Lung (tissue), 11 donors: ENCODE measurements at regions not wholly inside any gene's neighbourhood (a gene's known extent, or its start where the extent isn't known, plus 50 kb on each side); places are given as distances from the start of the nearest gene placed in this dataset.
"Not testable (repeated sequence)": the region's sequence is repeated elsewhere in the genome, so short reads cannot be mapped to it uniquely, and the experiment has no call there.

ENCODE experiments used
- ATAC-seq: fragments of 200-7000 bp; cut with Tn5 transposase; one replicate; pipeline ENCODE4 v1.9.1; 2020; ENCODE audit warnings: moderate number of reproducible peaks; ENCODE audit not compliant: insufficient read depth, low FRiP score
- DNase-seq, 3 donors: peaks; one replicate each; pipeline ENCODE4 v3.0.0-alpha.2; 2013 to 2017
- H3K27ac ChIP-seq, 2 donors: one replicate each; pipeline ENCODE4 v1.5.1; 2013; ENCODE audit warnings: mild to moderate bottlenecking in 2 of 2, moderate library complexity in 2 of 2, control low read depth in 1 of 2, inconsistent platforms in 1 of 2, low read depth in 1 of 2, low read length in 1 of 2
- H3K27me3 ChIP-seq, 3 donors: one replicate each; pipeline ENCODE4 v1.5.1; 2013; ENCODE audit warnings: low read length in 2 of 3; ENCODE audit not compliant: control insufficient read depth in 3 of 3, insufficient read depth in 3 of 3
- H3K36me3 ChIP-seq, 4 donors: one replicate each; pipeline ENCODE4 v1.5.1; 2013; ENCODE audit warnings: low read length in 4 of 4, mild to moderate bottlenecking in 1 of 4, moderate library complexity in 1 of 4; ENCODE audit not compliant: control insufficient read depth in 4 of 4, insufficient read depth in 4 of 4
- H3K4me1 ChIP-seq, 5 donors: one replicate each; pipeline ENCODE4 v1.5.1; 2013; ENCODE audit warnings: low read length in 5 of 5, mild to moderate bottlenecking in 2 of 5, moderate library complexity in 1 of 5; ENCODE audit not compliant: control insufficient read depth in 5 of 5, insufficient read depth in 5 of 5
- H3K4me3 ChIP-seq: one replicate; pipeline ENCODE4 v1.5.1; 2013; ENCODE audit warnings: mild to moderate bottlenecking, control low read depth, moderate library complexity
- H3K9ac ChIP-seq, 2 donors: one replicate each; pipeline ENCODE4 v1.5.1; 2013; ENCODE audit warnings: low read length in 2 of 2, control low read depth in 1 of 2; ENCODE audit not compliant: insufficient read depth in 1 of 2
- H3K9me3 ChIP-seq, 4 donors: one replicate each; pipeline ENCODE4 v1.5.1; 2013; ENCODE audit warnings: low read length in 3 of 4, mild to moderate bottlenecking in 1 of 4, moderate library complexity in 1 of 4; ENCODE audit not compliant: control insufficient read depth in 4 of 4, insufficient read depth in 3 of 4
- CTCF ChIP-seq: IDR thresholded peaks from 2 replicates; pipeline ENCODE4 v1.5.1; 2012; ENCODE audit warnings: mild to moderate bottlenecking; ENCODE audit errors: control extremely low read depth, extremely low read depth
- WGBS, 2 donors: extraction: QIAGEN DNeasy Blood & Tissue Kit; methylation state at CpG; one replicate each; pipeline ENCODE4 v1.1.7; 2013; 5-methylcytosine and 5-hydroxymethylcytosine counted together
- donor health status: control.
- donor health status: control.
- donor health status: Bipolar disorder and iron deficiency.
- donor health status: healthy.
- donor health status: DM: yes; HTN: yes; CAD: no.

- TF ChIP-seq CTCF = no peak
- WGBS, 2 donors = 86 to 89% methylated on average over 3 of the region's 3 CpGs
- Histone ChIP-seq H3K9me3 (no peaks in the 10 kb centered on the region), H3K4me3 (no peak overlapping the region), H3K9ac (no peak overlapping the region), H3K27ac (no peak overlapping the region), H3K36me3 (no peaks in the 10 kb centered on the region), H3K27me3 (no peaks in the 10 kb centered on the region), H3K4me1 (peaks cover 0 to 14% (median 1%) of the 10 kb centered on the region in 5 donors)
- DNase-seq (no peak), ATAC-seq (no peak)
Measured at GRCh38 chr2:37579192-37579713, 92.2 kb downstream of the CDC42EP3 start.

GRCh38 chr2:37579949-37580348, 91.5 kb downstream of the CDC42EP3 start:
- not testable (repeated sequence) for ATAC-seq, H3K27me3 ChIP-seq, DNase-seq, H3K4me3 ChIP-seq, H3K27ac ChIP-seq, H3K36me3 ChIP-seq, H3K9ac ChIP-seq, H3K9me3 ChIP-seq
- WGBS, 2 donors = 95 to 97% methylated on average over 3 of the region's 3 CpGs
- peaks cover 0 to 18% (median 1%) of the 10 kb centered on the region in 5 donors for H3K4me1 ChIP-seq

GRCh38 chr2:37581433-37581832, 90.0 kb downstream of the CDC42EP3 start:
- no peak for DNase-seq
- Histone ChIP-seq H3K9me3 (no peaks in the 10 kb centered on the region), H3K36me3 (no peaks in the 10 kb centered on the region), H3K4me3 (no peak overlapping the region), H3K4me1 (peaks cover 2 to 28% (median 7%) of the 10 kb centered on the region in 5 donors), H3K9ac (no peak overlapping the region), H3K27ac (no peak overlapping the region), H3K27me3 (no peaks in the 10 kb centered on the region)
- no peak for TF ChIP-seq CTCF
- WGBS, 2 donors = 90 to 95% methylated on average over 5 of the region's 5 CpGs
- no peak for ATAC-seq

GRCh38 chr2:37582481-37583220, 88.8 kb downstream of the CDC42EP3 start:
- ATAC-seq (no peak), DNase-seq (peak in 1 of 3 donors; percentile 34)
- no peak overlapping the region for H3K4me3 ChIP-seq
- H3K36me3 ChIP-seq = no peaks in the 10 kb centered on the region
- no peak overlapping the region for H3K9ac ChIP-seq
- no peaks in the 10 kb centered on the region for H3K27me3 ChIP-seq
- H3K27ac ChIP-seq = no peak overlapping the region
- H3K4me1 ChIP-seq = peaks cover 4 to 31% (median 7%) of the 10 kb centered on the region in 5 donors
- no peak for TF ChIP-seq CTCF
- 44 to 52% methylated on average over 16 of the region's 16 CpGs for WGBS, 2 donors
- no peaks in the 10 kb centered on the region for H3K9me3 ChIP-seq
